Mesenchymal stem cell (in vitro differentiated cells and primary cell): ENCODE measurements at regions not wholly inside any gene's neighbourhood (a gene's known extent, or its start where the extent isn't known, plus 50 kb on each side); places are given as distances from the start of the nearest gene placed in this dataset.
"Not testable (repeated sequence)": the region's sequence is repeated elsewhere in the genome, so short reads cannot be mapped to it uniquely, and the experiment has no call there.

Experiments
- DNase-seq: peaks from one replicate; pipeline ENCODE4 v3.0.0-alpha.2; 2013
- H2AFZ ChIP-seq: one replicate; pipeline ENCODE4 v1.6.1; 2013; ENCODE audit warnings: low read depth, mild to moderate bottlenecking, control low read depth, inconsistent platforms, low read length, moderate library complexity
- H2AK5ac ChIP-seq: 2 replicates; pipeline ENCODE4 v1.6.1; 2013; ENCODE audit warnings: low read length, moderate library complexity, mild to moderate bottlenecking, inconsistent platforms; ENCODE audit not compliant: severe bottlenecking
- H2BK120ac ChIP-seq: one replicate; pipeline ENCODE4 v1.6.1; 2013; ENCODE audit warnings: low read depth, mild to moderate bottlenecking, inconsistent platforms, low read length, moderate library complexity
- H2BK12ac ChIP-seq, 2 experiments: one replicate each; pipeline ENCODE4 v1.6.1; 2013; ENCODE audit warnings: inconsistent platforms in 2 of 2, low read length in 2 of 2, mild to moderate bottlenecking in 2 of 2, moderate library complexity in 2 of 2, control low read depth in 1 of 2
- H2BK15ac ChIP-seq: one replicate; pipeline ENCODE4 v1.6.1; 2013; ENCODE audit warnings: mild to moderate bottlenecking, low read depth, inconsistent platforms; ENCODE audit not compliant: poor library complexity, severe bottlenecking
- H2BK5ac ChIP-seq: 2 replicates; pipeline ENCODE4 v1.6.1; 2013; ENCODE audit warnings: low read depth, mild to moderate bottlenecking, low read length, control low read depth, inconsistent platforms; ENCODE audit not compliant: poor library complexity, severe bottlenecking
- H3K14ac ChIP-seq, 2 experiments: one replicate each; pipeline ENCODE4 v1.6.1; 2013; ENCODE audit warnings: inconsistent platforms in 2 of 2, low read length in 2 of 2, control low read depth in 1 of 2, mild to moderate bottlenecking in 1 of 2, moderate library complexity in 1 of 2
- H3K18ac ChIP-seq, 2 experiments: one replicate each; pipeline ENCODE4 v1.6.1; 2013; ENCODE audit warnings: inconsistent platforms in 2 of 2, low read length in 2 of 2, control low read depth in 1 of 2, low read depth in 1 of 2, mild to moderate bottlenecking in 1 of 2
- H3K23ac ChIP-seq, 2 experiments: one replicate each; pipeline ENCODE4 v1.6.1; 2013; ENCODE audit warnings: inconsistent platforms in 2 of 2, low read length in 2 of 2, mild to moderate bottlenecking in 2 of 2, moderate library complexity in 2 of 2, control low read depth in 1 of 2
- H3K27ac ChIP-seq: 2 replicates; pipeline ENCODE4 v1.5.1; 2013; ENCODE audit warnings: mild to moderate bottlenecking, moderate library complexity, low read length, control low read depth, inconsistent platforms; ENCODE audit not compliant: poor library complexity, severe bottlenecking
- H3K27me3 ChIP-seq, 2 experiments: 2 replicates each; pipeline versions ENCODE4 v1.6.1 to v1.7.0; 2013; ENCODE audit warnings: low read length in 2 of 2, mild to moderate bottlenecking in 2 of 2, moderate library complexity in 2 of 2, control low read depth in 1 of 2, inconsistent platforms in 1 of 2; ENCODE audit not compliant: control insufficient read depth in 1 of 2, insufficient read depth in 1 of 2
- H3K36me3 ChIP-seq, 2 experiments: 2 replicates each; pipeline versions ENCODE4 v1.6.1 to v1.7.0; 2013; ENCODE audit warnings: low read length in 2 of 2, control low read depth in 1 of 2, inconsistent platforms in 1 of 2, low read depth in 1 of 2, mild to moderate bottlenecking in 1 of 2; ENCODE audit not compliant: insufficient read depth in 2 of 2, control insufficient read depth in 1 of 2
- H3K4ac ChIP-seq, 2 experiments: one replicate each; pipeline ENCODE4 v1.6.1; 2013; ENCODE audit warnings: inconsistent platforms in 2 of 2, low read length in 2 of 2, mild to moderate bottlenecking in 2 of 2, moderate library complexity in 2 of 2, control low read depth in 1 of 2, low read depth in 1 of 2
- H3K4me1 ChIP-seq: 2 replicates; pipeline ENCODE4 v1.6.1; 2013; ENCODE audit warnings: low read depth, low read length, control low read depth; ENCODE audit not compliant: control insufficient read depth, insufficient read depth
- H3K4me2 ChIP-seq: 2 replicates; pipeline ENCODE4 v1.6.1; 2013; ENCODE audit warnings: low read length, mild to moderate bottlenecking, inconsistent platforms; ENCODE audit not compliant: poor library complexity, severe bottlenecking
- H3K4me3 ChIP-seq, 2 experiments: 2 replicates each; pipeline versions ENCODE4 v1.5.1 to v1.7.0; 2013; ENCODE audit warnings: low read length in 2 of 2, mild to moderate bottlenecking in 2 of 2, control low read depth in 1 of 2, low read depth in 1 of 2; ENCODE audit not compliant: insufficient read depth in 1 of 2
- H3K79me1 ChIP-seq: replicated peaks from 2 replicates; pipeline ENCODE4 v1.6.1; 2013; ENCODE audit warnings: mild to moderate bottlenecking, control low read depth, low read length, inconsistent platforms; ENCODE audit not compliant: poor library complexity, severe bottlenecking
- H3K9ac ChIP-seq: 2 replicates; pipeline ENCODE4 v1.7.0; 2013; ENCODE audit warnings: mild to moderate bottlenecking, low read length, moderate library complexity
- H3K9me3 ChIP-seq: 2 replicates; pipeline ENCODE4 v1.7.0; 2013; ENCODE audit warnings: mild to moderate bottlenecking, low read length; ENCODE audit not compliant: control insufficient read depth
- H4K8ac ChIP-seq: one replicate; pipeline ENCODE4 v1.6.1; 2013; ENCODE audit warnings: inconsistent platforms, mild to moderate bottlenecking, low read length, moderate library complexity
- H4K91ac ChIP-seq: one replicate; pipeline ENCODE4 v1.6.1; 2013; ENCODE audit warnings: mild to moderate bottlenecking, low read length, inconsistent platforms
- WGBS: methylation state at CpG from one replicate; pipeline ENCODE4 v1.1.7; 2013; ENCODE audit warnings: mixed read lengths; 5-methylcytosine and 5-hydroxymethylcytosine counted together

DNA sequence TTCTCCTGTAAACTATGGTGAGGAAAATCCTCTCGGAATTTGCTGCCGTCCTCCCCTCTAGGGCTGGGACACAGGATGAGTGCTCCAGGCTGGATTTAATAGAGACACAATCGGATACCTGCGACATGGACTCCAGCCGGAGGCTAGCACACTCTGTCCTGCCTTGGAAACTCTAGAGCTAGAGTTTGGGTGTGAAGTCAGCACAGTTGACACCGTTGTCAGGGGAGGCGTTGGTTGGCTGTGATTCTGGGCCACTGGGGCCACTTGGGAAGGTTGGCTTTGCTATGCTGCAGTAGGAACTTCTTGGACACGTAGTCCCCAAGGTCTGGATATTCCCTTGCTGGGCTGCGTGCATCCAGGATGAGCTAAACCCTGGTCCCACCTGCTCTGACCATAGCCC, 169.4 kb downstream of the NRN1 start:
- DNase-seq: no peak
- no peak overlapping the region for H2BK12ac ChIP-seq
- H3K4ac ChIP-seq: no peak overlapping the region
- H2BK120ac ChIP-seq: no peak overlapping the region
- no peak overlapping the region for H2BK15ac ChIP-seq
- H3K27me3 ChIP-seq: peaks cover 0 to 46% of the 10 kb centered on the region in 2 experiments
- no peaks in the 10 kb centered on the region for H3K36me3 ChIP-seq
- no peak overlapping the region for H3K23ac ChIP-seq
- no peak overlapping the region for H3K18ac ChIP-seq
- no peak overlapping the region for H3K14ac ChIP-seq
- peaks cover 2% of the 10 kb centered on the region for H3K9me3 ChIP-seq
- H3K9ac ChIP-seq: no peak overlapping the region
- no peaks in the 10 kb centered on the region for H3K4me1 ChIP-seq
- no peak overlapping the region for H4K8ac ChIP-seq
- no peak overlapping the region for H3K4me3 ChIP-seq
- H2AFZ ChIP-seq: no peak overlapping the region
- no peak overlapping the region for H3K27ac ChIP-seq
- no peak overlapping the region for H4K91ac ChIP-seq
- H2BK5ac ChIP-seq: no peak overlapping the region
- no peaks in the 10 kb centered on the region for H3K79me1 ChIP-seq
- H2AK5ac ChIP-seq: no peak overlapping the region
- 79% methylated on average over 9 of the region's 9 CpGs for WGBS
- no peak overlapping the region for H3K4me2 ChIP-seq

DNA sequence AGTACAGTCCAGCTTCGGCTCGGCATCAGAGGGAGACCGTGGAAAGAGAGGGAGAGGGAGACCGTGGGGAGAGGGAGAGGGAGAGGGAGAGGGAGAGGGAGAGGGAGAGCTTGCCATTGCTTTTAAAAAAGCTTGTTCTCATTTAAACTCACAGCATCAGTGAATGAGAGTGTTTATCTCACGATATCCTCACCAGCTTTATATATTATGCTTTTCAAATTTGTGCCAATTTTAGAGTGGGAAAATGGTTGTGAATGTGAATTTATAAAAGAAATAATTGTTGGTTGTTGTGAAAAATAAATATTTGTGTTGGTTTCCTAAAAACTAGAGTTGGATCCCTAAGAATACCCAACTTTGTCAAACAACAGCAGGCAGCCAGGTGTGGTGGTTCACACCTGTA, 170.1 kb downstream of the NRN1 start:
- H4K8ac ChIP-seq, H3K4me2 ChIP-seq, H3K4me3 ChIP-seq, H4K91ac ChIP-seq, H3K4ac ChIP-seq, H3K27ac ChIP-seq, H3K4me1 ChIP-seq, H2BK12ac ChIP-seq, H3K79me1 ChIP-seq, H3K14ac ChIP-seq, H2AFZ ChIP-seq, H3K23ac ChIP-seq, H3K9me3 ChIP-seq, H2BK5ac ChIP-seq, H3K9ac ChIP-seq, H3K36me3 ChIP-seq, DNase-seq, H2BK120ac ChIP-seq, H3K18ac ChIP-seq, H2BK15ac ChIP-seq, H2AK5ac ChIP-seq: not testable (repeated sequence)
- H3K27me3 ChIP-seq: peaks cover 0 to 40% of the 10 kb centered on the region in 2 experiments
- no CpG with 5 or more reads among the region's 5 CpGs for WGBS

DNA sequence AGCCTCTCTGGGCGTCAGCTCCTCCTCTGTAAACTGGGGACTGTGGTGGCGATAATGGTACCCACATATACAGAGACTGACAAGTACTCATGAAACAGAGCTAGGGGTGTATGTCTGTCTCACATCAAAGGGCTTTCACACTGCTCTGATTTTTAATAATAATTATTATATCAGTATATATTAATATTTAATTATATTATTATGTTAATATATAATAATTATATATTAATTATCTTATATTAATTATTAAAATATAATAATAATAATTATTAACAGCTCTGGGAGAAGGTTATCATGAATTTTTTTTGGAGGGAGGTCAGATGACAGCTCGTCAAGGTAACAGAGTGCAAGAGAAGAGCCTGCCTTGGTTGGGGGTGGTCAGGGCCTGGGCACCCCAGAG, 173.6 kb downstream of the NRN1 start:
- H2BK120ac ChIP-seq: no peak overlapping the region
- no peak overlapping the region for H3K4me2 ChIP-seq
- no peak overlapping the region for H3K4me3 ChIP-seq
- H3K14ac ChIP-seq: no peak overlapping the region
- H3K27me3 ChIP-seq: peaks cover 0 to 15% of the 10 kb centered on the region in 2 experiments
- H3K9me3 ChIP-seq: no peaks in the 10 kb centered on the region
- no peak overlapping the region for H3K9ac ChIP-seq
- no peak overlapping the region for H3K27ac ChIP-seq
- H3K23ac ChIP-seq: no peak overlapping the region
- H3K79me1 ChIP-seq: no peaks in the 10 kb centered on the region
- WGBS: 51% methylated on average over 2 of the region's 3 CpGs
- no peaks in the 10 kb centered on the region for H3K36me3 ChIP-seq
- DNase-seq: no peak
- H3K18ac ChIP-seq: no peak overlapping the region
- H2BK15ac ChIP-seq: no peak overlapping the region
- H2AK5ac ChIP-seq: no peak overlapping the region
- no peak overlapping the region for H3K4ac ChIP-seq
- H4K8ac ChIP-seq: no peak overlapping the region
- no peak overlapping the region for H2BK12ac ChIP-seq
- no peak overlapping the region for H4K91ac ChIP-seq
- no peak overlapping the region for H2AFZ ChIP-seq
- H2BK5ac ChIP-seq: no peak overlapping the region
- no peaks in the 10 kb centered on the region for H3K4me1 ChIP-seq

DNA sequence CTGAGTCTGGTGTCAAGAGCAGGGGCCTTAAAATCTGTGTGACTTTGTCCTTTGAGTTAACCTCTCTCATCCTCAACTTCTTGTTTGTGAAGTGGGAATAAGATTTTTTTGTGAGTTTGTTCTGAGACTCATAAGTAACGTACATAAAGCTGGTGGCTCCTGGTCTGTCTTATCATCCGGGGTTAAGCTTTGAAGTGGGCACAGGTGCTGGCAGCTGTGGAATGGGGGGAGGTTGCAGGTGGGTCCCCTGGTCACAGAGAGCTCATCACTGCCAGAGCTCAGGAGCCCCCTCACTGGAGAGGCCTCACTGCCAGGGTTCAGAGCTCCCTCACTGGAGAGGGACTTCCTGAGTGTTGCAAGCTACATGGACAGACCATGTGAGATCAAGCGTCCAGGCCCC, 174.1 kb downstream of the NRN1 start:
- no peak overlapping the region for H2BK120ac ChIP-seq
- no peaks in the 10 kb centered on the region for H3K36me3 ChIP-seq
- no peak overlapping the region for H2BK15ac ChIP-seq
- no peak overlapping the region for H2BK5ac ChIP-seq
- H3K4me1 ChIP-seq: no peaks in the 10 kb centered on the region
- H2AFZ ChIP-seq: no peak overlapping the region
- no peak for DNase-seq
- H3K4me2 ChIP-seq: no peak overlapping the region
- H3K23ac ChIP-seq: no peak overlapping the region
- H3K4ac ChIP-seq: no peak overlapping the region
- no peaks in the 10 kb centered on the region for H3K79me1 ChIP-seq
- no peak overlapping the region for H2BK12ac ChIP-seq
- H3K4me3 ChIP-seq: no peak overlapping the region
- no peaks in the 10 kb centered on the region for H3K9me3 ChIP-seq
- 87% methylated on average over 3 of the region's 3 CpGs for WGBS
- H3K27ac ChIP-seq: no peak overlapping the region
- no peak overlapping the region for H2AK5ac ChIP-seq
- H4K91ac ChIP-seq: no peak overlapping the region
- no peak overlapping the region for H4K8ac ChIP-seq
- H3K18ac ChIP-seq: no peak overlapping the region
- H3K9ac ChIP-seq: no peak overlapping the region
- H3K27me3 ChIP-seq: peaks cover 0 to 11% of the 10 kb centered on the region in 2 experiments
- H3K14ac ChIP-seq: no peak overlapping the region
